Activated CD8-positive, alpha-beta memory T cell treated with anti-CD3 and anti-CD28 coated beads for 36 hours (primary cell): ENCODE measurements at regions not wholly inside any gene's neighbourhood (a gene's known extent, or its start where the extent isn't known, plus 50 kb on each side); places are given as distances from the start of the nearest gene placed in this dataset.
"Not testable (repeated sequence)": the region's sequence is repeated elsewhere in the genome, so short reads cannot be mapped to it uniquely, and the experiment has no call there.

Experiments used
- CTCF ChIA-PET: fragments of 350-600 bp; sonication (Branson Sonifier 250); formaldehyde crosslinking; loops from one replicate; lab custom pipeline; 2021; ENCODE audit warnings: antibody characterized with exemption; lab: Charles Lee
- POLR2A ChIA-PET: fragments of 350-600 bp; sonication (Branson Sonifier 250); formaldehyde crosslinking; loops from one replicate; lab custom pipeline; 2021; ENCODE audit warnings: antibody characterized with exemption; lab: Charles Lee

DNA sequence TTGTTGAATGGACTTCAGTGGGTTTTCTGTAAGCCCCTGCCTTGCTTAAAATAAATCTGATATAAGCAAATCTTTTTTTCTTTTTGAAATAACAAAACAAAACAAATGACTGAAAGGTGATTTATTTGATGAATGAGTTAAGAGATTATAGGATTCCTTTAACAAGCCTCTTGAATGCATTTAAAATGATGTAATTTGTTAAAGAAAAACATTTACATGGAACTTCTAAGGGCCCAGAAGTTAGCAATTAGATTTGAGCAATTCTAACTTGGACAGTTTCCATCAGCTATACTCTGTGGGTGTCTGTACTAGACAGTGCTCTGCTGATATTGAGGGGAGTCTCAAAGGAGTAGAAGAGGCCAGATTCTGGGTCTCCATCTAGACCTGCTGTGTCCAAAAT is 143.5 kb upstream of the RAG2 start:
- ChIA-PET POLR2A (no interaction called here), CTCF (no interaction called here)

DNA sequence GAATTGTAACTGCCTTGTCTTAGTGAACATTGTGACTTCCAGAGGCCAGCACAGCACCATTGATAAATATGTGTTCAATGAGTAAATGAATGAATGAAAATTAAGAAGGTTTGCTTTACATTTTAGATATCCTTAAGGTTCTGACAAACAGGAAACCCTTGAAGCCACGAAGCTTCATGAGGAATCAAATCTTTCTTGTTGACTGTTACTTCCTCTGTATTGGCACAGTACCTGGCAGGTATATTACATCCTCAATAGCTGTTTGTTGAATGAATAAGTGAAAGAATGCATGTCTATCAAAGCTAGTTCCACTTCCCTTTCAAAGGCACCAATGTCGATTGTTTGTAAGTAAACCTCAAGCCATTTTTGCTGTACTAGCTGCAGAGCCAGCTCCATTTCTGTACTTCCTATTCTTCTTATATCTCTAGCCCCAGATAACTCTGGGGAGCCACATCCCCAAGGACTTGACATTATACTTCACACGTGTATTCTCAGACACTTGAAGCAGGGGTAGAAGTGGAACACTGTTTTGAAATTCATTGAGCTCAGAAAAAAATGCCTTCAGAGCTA is 140.3 kb upstream of the RAG2 start:
- ChIA-PET POLR2A (no interaction called here), CTCF (interaction anchor here (0.7 kb wide), 1 partner anchor 8 kb away, joined by 4 read pairs; no protein-coding TSS in a partner anchor)

DNA sequence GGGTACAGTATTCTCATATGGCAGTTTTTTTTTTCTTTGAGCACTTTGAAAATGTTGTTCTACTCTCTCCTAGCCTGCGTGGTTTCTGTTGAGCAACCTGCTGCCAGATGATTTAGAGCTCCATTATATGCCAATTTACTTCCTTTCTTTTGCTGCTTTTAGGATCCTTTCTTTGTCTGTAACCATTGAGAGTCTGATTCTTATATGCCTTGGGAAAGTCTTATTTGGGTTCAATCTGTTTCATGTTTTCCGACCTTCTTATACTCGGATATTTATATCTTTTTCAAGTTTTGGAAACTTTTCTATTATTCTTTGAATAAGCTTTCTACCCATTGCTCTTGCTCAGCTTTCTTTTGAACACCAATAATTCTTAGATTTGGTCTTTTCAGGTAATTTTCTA is 138.1 kb upstream of the RAG2 start:
- ChIA-PET POLR2A (no interaction called here), CTCF (interaction anchor here (1.2 kb wide), 1 partner anchor 11 kb away, joined by 5 read pairs; no protein-coding TSS in a partner anchor)

DNA sequence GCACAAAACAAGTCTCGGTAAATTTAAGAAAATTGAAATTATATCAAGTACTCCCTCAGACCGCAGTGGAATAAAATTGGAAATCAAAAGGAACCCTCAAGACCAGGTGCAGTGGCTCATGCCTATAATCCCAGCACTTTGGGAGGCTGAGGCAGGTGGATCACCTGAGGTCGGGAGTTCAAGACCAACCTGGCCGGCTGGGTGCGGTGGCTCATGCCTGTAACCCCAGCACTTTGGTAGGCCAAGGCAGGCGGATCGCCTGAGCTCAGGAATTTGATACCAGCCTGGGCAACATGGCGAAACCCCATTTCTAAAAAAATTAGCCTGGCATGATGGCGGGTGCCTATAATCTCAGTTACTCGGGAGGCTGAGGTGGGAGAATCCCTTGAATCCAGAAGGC is 135.7 kb upstream of the RAG2 start:
- CTCF ChIA-PET, POLR2A ChIA-PET: not testable (repeated sequence)

DNA sequence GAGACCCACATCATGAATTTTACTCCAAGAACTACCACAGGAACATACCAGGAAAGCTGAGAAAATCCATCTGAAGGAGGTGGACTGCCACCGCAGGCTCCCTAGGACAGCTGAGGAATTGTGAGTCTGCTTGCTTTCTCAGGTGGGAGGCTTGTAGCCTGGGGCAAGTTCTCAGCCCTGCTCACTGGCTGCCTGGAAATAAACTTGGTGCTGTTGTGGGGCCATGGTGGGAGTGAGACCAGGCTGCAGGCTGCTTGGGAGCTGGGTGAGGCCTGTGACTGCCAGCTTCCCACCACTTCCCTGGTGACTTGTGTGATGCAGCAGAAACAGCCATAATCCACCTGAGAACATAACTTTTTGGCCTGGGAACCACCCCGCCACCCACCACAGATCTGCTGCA is 132.7 kb upstream of the RAG2 start:
- ChIA-PET CTCF (interaction anchor here (1.5 to 1.7 kb wide), 2 partner anchors 16 to 164 kb away, joined by 3 to 4 read pairs; partner anchors contain the start of gene RAG1), POLR2A (no interaction called here)

DNA sequence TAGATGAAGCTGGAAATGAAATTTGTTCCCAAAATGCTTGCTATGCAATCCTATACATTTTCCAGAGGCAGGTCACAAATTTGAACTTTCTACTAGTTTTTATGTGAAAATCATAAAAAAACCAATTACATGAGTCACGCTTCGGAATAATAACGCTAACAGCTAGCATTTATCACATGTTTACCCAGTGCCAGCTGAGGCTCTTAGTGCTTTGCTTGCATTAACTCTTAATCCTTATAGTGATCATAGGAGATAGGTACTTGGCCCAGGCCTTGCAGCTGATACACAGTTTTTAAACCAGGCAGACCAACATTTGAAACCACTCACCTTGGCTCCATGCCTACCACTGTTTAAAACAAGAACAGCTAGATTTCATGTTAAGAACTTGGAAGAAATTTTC is 131.8 kb upstream of the RAG2 start:
- ChIA-PET CTCF (interaction anchor here (1.5 kb wide), 1 partner anchor 17 kb away, joined by 4 read pairs; no protein-coding TSS in a partner anchor), POLR2A (no interaction called here)

DNA sequence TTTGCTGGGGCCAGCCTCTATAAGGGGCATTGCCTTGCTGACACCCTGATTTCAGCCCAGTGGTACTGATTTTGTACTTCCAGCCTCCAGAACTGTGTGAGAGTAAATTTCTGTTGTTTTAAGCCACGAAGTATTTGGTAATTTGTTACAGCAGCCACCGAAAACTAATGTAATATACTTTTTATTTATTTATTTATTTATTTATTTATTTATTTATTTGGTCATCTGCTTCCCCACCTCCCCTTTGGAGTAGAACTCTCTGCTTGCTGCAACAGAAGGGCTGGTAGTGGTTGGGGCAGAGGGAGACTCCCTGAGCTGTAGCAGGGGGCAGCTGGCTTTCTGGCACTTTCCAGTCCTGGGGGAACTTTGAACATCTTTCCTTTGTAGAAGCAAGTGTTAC is 128.4 kb upstream of the RAG2 start:
- ChIA-PET POLR2A (no interaction called here), CTCF (no interaction called here)

DNA sequence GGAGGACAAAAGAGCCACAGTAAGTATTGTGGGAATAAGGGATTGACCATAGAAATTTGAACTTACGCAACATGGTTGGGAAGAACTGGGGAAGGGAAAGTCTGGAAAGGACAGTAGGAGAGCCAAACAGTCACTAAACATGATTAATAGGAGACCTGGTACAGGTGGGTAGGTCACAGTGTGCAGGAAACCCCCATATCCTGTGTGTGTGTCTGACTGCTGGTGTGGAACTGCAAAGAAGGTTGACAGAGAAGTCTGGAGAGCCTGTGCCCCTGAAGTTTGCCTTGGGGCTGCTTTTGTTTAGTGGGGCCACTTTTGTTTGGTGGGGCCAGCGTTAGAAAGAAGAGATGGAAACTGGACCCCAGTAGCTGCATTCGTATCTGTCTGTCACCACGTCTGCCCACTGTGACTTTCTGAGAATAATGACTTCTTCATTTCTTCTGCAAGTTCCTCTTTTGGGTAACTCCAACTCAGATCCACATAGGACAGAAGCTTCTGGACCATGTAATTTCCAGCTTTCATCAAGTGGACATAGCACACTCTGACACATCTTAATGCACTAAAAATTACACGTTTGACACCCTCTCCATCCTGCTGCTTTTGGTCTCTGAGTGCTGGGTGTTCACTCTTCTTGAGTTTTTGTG is 126.8 kb upstream of the RAG2 start:
- POLR2A ChIA-PET: no interaction called here
- CTCF ChIA-PET: no interaction called here

DNA sequence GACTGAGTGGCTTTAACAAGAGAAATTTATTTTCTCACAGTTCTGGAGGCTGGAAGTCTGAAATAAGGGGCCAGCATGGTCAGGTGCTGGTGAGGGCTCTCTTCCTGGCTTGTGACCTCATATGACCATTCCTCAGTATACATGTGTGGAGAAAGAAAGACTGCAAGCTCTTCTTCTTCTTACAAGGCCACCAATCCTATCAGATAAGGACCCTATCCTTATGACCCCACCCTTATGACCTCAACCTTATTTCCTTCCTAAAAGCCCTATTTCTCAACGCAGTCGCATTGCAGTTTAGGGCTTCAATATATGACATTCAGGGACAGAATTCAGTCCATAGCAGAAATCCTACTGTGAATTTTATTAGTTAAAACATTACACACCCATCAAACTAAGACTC is 124.4 kb upstream of the RAG2 start:
- ChIA-PET POLR2A (no interaction called here), CTCF (no interaction called here)

DNA sequence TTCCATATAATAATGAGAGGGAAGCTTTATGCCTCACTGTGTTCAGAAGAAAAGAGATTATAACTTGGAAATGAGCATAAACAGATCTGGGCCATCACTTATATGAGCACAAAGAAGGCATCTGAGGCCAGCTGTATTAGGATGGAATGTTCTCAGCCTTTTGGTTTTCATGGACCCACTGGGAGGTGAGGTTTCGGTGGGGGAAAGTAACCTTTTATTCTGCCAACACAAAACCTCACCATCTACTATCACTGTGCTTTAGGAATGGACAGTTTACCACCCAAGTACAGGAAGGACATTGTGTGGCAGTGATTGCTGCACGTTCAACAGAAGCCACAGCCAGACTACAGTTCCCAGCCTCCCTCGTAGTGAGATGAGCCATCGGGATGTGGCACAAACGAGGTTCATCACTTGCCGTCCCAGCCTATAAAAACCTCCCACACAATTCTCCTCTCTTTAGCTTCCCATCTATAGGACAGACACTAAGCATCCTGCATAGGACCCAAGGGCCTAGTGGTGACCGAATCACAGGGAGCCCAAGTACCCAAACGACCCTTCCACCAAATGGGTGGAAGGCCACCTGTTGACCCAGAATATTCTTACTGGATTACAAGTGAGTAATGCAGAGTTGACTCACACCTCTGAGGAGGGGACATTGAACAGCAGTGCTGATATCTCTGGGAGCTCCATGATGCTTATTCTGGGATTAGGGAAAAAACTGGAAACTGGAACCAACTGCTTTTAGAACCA is 121.5 kb upstream of the RAG2 start:
- CTCF ChIA-PET: interaction anchor here (1.3 kb wide), 1 partner anchor 17 kb away, joined by 4 read pairs; no protein-coding TSS in a partner anchor
- POLR2A ChIA-PET: no interaction called here

DNA sequence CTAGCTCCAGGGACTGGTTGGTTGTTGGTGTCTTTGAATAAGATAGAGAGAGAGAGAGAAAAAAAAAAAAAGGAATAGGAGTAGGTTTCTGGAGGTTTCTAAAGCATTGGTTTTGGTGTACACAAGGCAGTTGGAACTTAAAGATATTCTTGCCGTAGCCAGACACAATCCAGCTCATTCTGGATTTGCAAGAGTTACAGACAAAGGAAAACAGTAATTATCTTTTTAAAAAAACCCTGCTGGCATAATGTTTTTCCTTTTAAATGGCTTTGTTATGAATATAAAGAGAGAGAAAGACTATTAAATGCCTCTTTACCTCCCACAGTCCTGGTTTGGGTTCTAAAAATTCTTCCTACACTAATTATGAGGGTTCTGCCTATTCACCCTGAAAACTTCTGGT is 120.4 kb upstream of the RAG2 start:
- ChIA-PET CTCF (interaction anchor here (0.7 to 1.3 kb wide), 2 partner anchors 16 to 33 kb away, joined by 3 to 4 read pairs; no protein-coding TSS in a partner anchor), POLR2A (no interaction called here)

DNA sequence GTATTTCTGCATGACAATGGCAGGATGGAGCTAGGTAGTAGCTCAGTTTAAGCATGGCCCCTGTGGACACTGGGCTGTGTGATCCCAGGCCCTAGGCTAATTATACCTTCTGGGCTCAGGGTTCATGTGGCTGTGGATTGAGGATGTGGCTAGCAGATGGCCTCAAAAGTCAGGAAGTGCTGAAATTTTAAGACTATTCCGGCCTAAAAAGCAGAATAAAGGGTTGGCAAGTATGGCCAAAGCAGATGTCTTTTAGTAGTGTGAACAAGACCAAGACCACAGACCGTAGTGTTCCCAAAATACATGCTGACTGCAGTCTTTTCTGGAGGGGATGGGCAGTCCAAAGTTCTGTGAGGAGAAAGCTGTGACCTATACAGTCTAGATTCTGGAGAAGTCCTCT is 115.7 kb upstream of the RAG2 start:
- ChIA-PET CTCF (interaction anchor here (1.0 kb wide), 1 partner anchor 33 kb away, joined by 3 read pairs; no protein-coding TSS in a partner anchor), POLR2A (no interaction called here)

DNA sequence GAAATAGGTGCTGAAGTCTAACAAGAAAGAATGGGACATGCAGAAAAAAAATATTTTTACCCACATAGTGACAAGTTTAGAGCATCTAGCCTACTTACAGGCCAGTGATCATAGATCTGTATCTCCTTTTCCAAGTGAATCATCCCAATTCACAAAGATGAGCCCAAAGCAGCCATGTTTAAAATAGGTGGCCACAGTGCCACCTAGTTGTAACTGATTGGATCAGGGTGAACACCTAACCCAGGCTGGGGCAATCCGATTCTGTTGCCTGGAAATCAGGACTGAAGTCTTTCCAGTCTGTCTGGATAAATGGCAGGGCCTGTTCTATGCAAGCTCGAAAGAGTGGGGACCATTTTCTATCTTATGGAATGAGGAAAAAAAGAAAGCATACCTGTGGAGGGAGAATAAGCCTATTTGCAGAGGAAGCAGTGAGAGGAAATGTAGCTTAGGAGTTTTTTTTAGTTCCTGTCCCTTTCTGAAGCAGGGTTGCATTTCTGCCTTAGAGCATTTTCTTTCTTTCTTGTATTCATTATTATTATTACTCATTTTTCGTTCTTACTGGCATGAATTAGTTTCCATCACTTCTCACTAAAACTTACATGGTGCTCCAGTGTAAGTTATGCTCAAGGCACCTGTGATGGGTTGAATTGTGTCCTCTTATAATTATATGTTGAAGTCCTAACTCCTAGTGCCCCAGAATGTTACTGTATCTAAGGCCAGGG is 113.2 kb upstream of the RAG2 start:
- CTCF ChIA-PET: no interaction called here
- POLR2A ChIA-PET: no interaction called here
